T-helper 2 cell treated with Interferon-gamma antibody and Interleukin-4, amounts not matched to agents 100 ng/mL and 5 ng/mL, for 36 hours (primary cell): ENCODE measurements at regions not wholly inside any gene's neighbourhood (a gene's known extent, or its start where the extent isn't known, plus 50 kb on each side); places are given as distances from the start of the nearest gene placed in this dataset.
"Not testable (repeated sequence)": the region's sequence is repeated elsewhere in the genome, so short reads cannot be mapped to it uniquely, and the experiment has no call there.

Experiments
- intact Hi-C: fragments of 100-400 bp; cut with micrococcal nuclease; formaldehyde crosslinking; loops from one replicate; pipeline ENCODE4 v1.15.1; 2023

GRCh38 chr7:54354436-54354835 is 187.7 kb upstream of the VSTM2A start:
- intact Hi-C loops = no loop called here

GRCh38 chr7:54355842-54356241 is 186.3 kb upstream of the VSTM2A start:
- intact Hi-C loops = no loop called here

- intact Hi-C loops = no loop called here
Observed at GRCh38 chr7:54360075-54360840, 181.9 kb upstream of the VSTM2A start.

- intact Hi-C loops = loop anchor here (10.0 kb wide), 1 partner anchor 874 kb away; no protein-coding TSS in a partner anchor
Observed at GRCh38 chr7:54390565-54390964, 151.6 kb upstream of the VSTM2A start.

GRCh38 chr7:54392935-54393334 is 149.2 kb upstream of the VSTM2A start:
- intact Hi-C loops = loop anchor here (10.0 kb wide), 1 partner anchor 872 kb away; no protein-coding TSS in a partner anchor

GRCh38 chr7:54394834-54395233 is 147.3 kb upstream of the VSTM2A start:
- intact Hi-C loops = loop anchor here (10.0 kb wide), 1 partner anchor 870 kb away; no protein-coding TSS in a partner anchor

- intact Hi-C loops = loop anchor here (10.0 kb wide), 1 partner anchor 867 kb away; no protein-coding TSS in a partner anchor
Observed at GRCh38 chr7:54397836-54398612, 144.2 kb upstream of the VSTM2A start.

- intact Hi-C loops = loop anchor here (10.0 kb wide), 1 partner anchor 866 kb away; no protein-coding TSS in a partner anchor
Observed at GRCh38 chr7:54398863-54399262, 143.3 kb upstream of the VSTM2A start.

GRCh38 chr7:54409917-54410316 is 132.3 kb upstream of the VSTM2A start:
- intact Hi-C loops = no loop called here

GRCh38 chr7:54416678-54417077 is 125.5 kb upstream of the VSTM2A start:
- intact Hi-C loops = no loop called here

- intact Hi-C loops = no loop called here
Observed at GRCh38 chr7:54419209-54419608, 123.0 kb upstream of the VSTM2A start.

- intact Hi-C loops = no loop called here
Observed at GRCh38 chr7:54426406-54426805, 115.8 kb upstream of the VSTM2A start.

GRCh38 chr7:54429111-54429510 is 113.1 kb upstream of the VSTM2A start:
- intact Hi-C loops = no loop called here

GRCh38 chr7:54439391-54439790 is 102.8 kb upstream of the VSTM2A start:
- intact Hi-C loops = no loop called here

- intact Hi-C loops = not testable (repeated sequence)
Observed at GRCh38 chr7:54444046-54444686, 98.0 kb upstream of the VSTM2A start.

- intact Hi-C loops = not testable (repeated sequence)
Observed at GRCh38 chr7:54453168-54453567, 89.0 kb upstream of the VSTM2A start.

- intact Hi-C loops = not testable (repeated sequence)
Observed at GRCh38 chr7:54454700-54455099, 87.5 kb upstream of the VSTM2A start.

GRCh38 chr7:54465095-54465494 is 77.1 kb upstream of the VSTM2A start:
- intact Hi-C loops = no loop called here

GRCh38 chr7:54469740-54470139 is 72.4 kb upstream of the VSTM2A start:
- intact Hi-C loops = no loop called here

- intact Hi-C loops = no loop called here
Observed at GRCh38 chr7:54476609-54477008, 65.6 kb upstream of the VSTM2A start.

- intact Hi-C loops = no loop called here
Observed at GRCh38 chr7:54477083-54477482, 65.1 kb upstream of the VSTM2A start.

- intact Hi-C loops = no loop called here
Observed at GRCh38 chr7:54483523-54483922, 58.7 kb upstream of the VSTM2A start.
